ENCODE measurements at regions not wholly inside any gene's neighbourhood (a gene's known extent, or its start where the extent isn't known, plus 50 kb on each side); places are given as distances from the start of the nearest gene placed in this dataset.

DNA sequence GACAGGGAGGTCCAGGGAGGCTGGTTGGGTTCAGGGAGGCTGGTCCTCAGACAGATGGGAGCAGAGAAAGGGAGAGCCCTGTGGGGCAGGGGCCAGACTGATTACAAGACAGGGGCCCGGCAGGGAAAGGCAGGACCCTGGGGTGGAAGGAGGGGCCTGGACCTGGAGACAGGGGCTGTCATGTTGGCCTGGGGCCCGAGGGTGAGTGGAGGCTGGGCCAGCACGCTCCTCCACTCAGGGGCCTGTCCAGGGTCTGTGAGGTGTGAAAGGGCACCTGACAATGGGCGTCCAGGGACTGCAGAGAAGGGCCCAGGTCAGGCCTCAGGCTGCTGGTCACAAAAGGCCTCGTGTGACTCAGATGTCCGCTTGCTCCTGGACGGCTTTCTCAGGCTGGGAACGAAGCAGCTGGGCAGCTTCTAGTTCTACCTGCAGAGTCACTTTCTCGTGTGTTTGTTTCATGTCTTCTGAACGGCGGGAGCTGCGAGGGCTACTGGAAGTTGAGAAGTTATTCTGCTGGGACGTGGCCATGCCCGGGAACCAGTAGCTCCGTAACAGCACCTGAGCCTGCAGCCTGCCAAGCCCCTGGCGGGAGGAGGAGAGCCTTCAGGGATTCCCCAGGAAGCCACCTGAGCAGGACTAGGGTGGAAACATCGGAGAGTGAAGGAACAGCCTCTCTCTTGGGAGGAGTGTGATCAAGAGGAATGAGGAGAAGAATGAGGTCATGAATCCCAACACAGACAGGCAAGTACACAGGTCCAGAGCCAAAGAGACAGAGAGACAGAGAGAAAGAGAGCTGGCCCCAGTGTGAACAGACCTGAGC lies 65.8 kb downstream of the KLF6 start:
- TF ChIP-seq, protein P1, sequence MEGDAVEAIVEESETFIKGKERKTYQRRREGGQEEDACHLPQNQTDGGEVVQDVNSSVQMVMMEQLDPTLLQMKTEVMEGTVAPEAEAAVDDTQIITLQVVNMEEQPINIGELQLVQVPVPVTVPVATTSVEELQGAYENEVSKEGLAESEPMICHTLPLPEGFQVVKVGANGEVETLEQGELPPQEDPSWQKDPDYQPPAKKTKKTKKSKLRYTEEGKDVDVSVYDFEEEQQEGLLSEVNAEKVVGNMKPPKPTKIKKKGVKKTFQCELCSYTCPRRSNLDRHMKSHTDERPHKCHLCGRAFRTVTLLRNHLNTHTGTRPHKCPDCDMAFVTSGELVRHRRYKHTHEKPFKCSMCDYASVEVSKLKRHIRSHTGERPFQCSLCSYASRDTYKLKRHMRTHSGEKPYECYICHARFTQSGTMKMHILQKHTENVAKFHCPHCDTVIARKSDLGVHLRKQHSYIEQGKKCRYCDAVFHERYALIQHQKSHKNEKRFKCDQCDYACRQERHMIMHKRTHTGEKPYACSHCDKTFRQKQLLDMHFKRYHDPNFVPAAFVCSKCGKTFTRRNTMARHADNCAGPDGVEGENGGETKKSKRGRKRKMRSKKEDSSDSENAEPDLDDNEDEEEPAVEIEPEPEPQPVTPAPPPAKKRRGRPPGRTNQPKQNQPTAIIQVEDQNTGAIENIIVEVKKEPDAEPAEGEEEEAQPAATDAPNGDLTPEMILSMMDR (IDR thresholded peaks at IDR 0.05): no peak
- no peak for TF ChIP-seq POLR2A (IDR thresholded peaks at IDR 0.05)
